ENCODE measurements at regions not wholly inside any gene's neighbourhood (a gene's known extent, or its start where the extent isn't known, plus 50 kb on each side); places are given as distances from the start of the nearest gene placed in this dataset.

DNA sequence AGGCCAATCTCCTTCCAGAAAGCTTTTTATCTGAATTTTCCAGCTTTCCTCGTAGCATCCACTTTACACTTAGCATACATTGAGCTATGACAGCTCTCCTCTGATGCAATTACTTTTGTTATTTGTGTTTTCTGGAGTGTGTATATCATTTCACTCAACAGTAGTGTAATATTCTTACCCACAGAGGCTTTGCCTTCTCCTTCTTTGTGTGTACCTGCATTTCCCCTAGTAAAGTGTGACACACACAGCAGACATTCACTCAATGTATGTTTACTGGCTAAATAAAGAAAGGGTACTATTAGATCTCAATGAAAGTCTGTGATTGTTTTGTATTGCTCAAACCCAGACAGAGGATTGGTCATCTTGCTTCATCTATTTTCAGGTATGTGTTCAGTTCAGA is 193.7 kb upstream of the MEX3C start:
- TF ChIP-seq, protein P1, sequence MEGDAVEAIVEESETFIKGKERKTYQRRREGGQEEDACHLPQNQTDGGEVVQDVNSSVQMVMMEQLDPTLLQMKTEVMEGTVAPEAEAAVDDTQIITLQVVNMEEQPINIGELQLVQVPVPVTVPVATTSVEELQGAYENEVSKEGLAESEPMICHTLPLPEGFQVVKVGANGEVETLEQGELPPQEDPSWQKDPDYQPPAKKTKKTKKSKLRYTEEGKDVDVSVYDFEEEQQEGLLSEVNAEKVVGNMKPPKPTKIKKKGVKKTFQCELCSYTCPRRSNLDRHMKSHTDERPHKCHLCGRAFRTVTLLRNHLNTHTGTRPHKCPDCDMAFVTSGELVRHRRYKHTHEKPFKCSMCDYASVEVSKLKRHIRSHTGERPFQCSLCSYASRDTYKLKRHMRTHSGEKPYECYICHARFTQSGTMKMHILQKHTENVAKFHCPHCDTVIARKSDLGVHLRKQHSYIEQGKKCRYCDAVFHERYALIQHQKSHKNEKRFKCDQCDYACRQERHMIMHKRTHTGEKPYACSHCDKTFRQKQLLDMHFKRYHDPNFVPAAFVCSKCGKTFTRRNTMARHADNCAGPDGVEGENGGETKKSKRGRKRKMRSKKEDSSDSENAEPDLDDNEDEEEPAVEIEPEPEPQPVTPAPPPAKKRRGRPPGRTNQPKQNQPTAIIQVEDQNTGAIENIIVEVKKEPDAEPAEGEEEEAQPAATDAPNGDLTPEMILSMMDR (IDR thresholded peaks at IDR 0.05; ENCODE audit: insufficient read depth, low read length), result no peak
- TF ChIP-seq REST (IDR thresholded peaks at IDR 0.05; ENCODE audit: insufficient replicate concordance, low read depth) (no peak), POLR2AphosphoS5 (IDR thresholded peaks at IDR 0.05; ENCODE audit: low read depth) (no peak)

All from HL-60 (cell line).